Germinal center (tissue), 1 donor: ENCODE measurements at regions not wholly inside any gene's neighbourhood (a gene's known extent, or its start where the extent isn't known, plus 50 kb on each side); places are given as distances from the start of the nearest gene placed in this dataset.
"Not testable (repeated sequence)": the region's sequence is repeated elsewhere in the genome, so short reads cannot be mapped to it uniquely, and the experiment has no call there.

ENCODE experiments used
- DNase-seq: peaks from one replicate; pipeline ENCODE4 v3.0.0; 2012; ENCODE audit warnings: mixed read lengths, low spot score

- DNase-seq = no peak
Observed at GRCh38 chr10:28186887-28187578, 115.8 kb downstream of the MPP7 start.

GRCh38 chr10:28186461-28186860 is 116.4 kb downstream of the MPP7 start:
- no peak for DNase-seq

DNA sequence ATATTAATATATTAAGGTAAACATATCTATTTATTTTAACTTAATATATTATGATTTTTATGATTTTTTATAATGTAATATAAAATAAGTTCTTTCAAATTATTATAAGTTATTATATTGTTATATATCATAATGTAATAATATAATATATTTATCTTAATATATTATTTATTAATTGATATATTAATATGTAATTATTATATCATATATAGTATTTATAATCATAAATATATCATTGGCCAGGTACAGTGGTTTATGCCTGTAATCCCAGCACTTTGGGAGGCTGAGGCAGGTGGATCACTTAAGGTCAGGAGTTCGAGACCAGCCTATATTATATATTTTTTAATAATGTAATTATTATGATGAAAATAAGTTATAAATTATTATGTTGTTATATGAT is 118.1 kb downstream of the MPP7 start:
- no peak for DNase-seq

DNA sequence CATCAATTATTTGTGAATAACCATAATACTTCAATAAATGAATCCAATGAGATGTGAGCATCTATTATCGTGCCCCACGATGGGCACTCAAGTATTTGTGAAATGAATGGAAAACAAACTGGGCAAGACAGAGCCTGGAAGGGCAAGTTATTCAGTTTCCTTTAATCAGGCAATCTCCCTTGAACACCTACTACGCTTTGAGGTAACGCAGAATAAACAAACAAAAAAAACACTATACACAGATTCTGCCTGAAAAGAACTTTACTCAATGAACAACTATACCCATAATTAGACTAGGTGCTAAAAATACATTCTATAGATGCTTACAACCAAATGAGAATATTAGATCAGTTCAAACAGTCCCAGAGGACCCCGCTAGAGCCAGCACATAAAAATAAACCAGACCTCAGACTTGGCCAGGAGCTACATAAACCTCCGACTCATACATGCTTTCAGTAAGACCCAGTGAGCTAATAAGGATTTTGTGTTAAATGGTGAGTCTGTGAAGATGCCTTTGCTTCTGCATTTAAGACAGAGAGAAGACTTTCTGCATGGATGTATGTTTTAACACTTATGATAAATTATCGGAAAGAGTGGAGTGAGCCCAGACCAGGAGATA is 121.3 kb downstream of the MPP7 start:
- no peak for DNase-seq

- no peak for DNase-seq
Observed at GRCh38 chr10:28180654-28181053, 122.2 kb downstream of the MPP7 start.

GRCh38 chr10:28179743-28180099 is 123.1 kb downstream of the MPP7 start:
- DNase-seq = no peak

- peak; percentile 9 for DNase-seq
Observed at GRCh38 chr10:28179006-28179742, 123.7 kb downstream of the MPP7 start.

- no peak for DNase-seq
Observed at GRCh38 chr10:28177944-28178637, 124.8 kb downstream of the MPP7 start.

- not testable (repeated sequence) for DNase-seq
Observed at GRCh38 chr10:28176498-28176897, 126.4 kb downstream of the MPP7 start.

DNA sequence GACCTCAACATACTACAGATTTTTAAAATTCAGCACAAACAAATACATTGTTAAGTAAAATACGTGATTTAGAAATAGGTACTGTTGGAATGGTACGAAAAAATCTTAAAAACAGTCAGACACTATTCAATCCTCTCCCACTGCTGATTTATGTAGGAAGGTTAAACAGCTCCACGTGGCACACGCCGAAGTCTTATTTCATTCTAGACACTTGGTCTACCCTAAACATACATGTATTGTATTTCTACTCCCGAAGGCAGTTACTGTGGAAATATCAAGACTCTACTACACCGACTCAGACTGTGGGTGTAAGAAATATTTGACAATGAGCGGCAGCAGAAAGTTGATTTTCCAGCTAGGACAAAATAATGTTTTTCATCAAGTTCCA is 130.6 kb downstream of the MPP7 start:
- DNase-seq = no peak

DNA sequence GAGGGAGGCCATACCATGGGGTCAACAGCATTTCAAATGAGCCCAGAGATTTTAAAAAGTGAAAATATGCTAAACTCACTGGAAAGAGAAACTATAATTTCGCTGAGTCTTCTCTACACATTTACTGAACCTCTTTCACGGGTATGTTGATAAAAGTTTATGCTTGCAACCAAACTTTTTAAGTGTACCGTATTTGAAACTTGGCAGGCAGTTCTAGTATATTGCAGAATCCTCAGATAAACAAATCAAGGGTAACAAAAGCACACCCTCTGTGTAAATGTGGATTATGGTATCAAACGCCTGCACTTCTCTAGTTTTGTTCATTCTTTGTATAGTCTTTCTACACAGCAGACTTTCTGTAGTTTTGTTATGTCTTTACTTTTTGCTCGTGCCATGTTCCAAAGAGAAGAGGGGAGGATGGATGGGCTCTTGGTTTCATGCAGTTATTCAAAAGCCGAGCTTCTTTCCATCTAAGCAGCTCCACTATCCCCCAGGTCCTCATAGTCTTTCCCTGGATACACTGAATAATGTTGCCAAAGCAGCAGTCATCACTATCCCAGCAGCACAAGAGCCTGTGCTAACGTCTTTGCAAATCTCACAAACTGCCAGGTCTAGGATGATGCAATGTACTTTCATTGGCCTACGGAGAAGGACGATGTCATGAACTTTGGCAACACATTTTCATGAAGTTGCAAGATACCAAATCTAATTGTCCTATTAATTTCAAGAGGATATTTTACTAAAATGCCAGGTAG is 131.2 kb downstream of the MPP7 start:
- DNase-seq = no peak

DNA sequence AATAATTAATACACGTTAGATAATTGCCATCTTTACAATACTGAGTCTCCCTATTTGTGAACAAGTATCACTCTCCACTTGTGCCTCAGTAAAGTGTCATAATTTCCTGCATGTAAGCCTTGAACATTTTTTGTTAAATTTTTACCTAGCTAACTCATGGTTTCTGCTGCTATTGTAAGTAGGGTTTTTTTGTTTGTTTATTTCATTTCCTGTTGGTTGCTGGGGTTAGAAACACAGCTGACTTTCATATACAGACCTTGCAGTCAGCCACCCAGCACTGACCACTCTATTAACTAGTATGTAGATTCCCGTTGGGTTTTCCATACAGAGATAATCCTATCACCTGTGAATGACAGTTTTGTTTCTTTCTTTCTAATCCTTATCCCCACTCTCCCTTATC is 133.3 kb downstream of the MPP7 start:
- no peak for DNase-seq

- no peak for DNase-seq
Observed at GRCh38 chr10:28160866-28161405, 141.9 kb downstream of the MPP7 start.

GRCh38 chr10:28157379-28157778 is 145.5 kb downstream of the MPP7 start:
- DNase-seq = no peak

DNA sequence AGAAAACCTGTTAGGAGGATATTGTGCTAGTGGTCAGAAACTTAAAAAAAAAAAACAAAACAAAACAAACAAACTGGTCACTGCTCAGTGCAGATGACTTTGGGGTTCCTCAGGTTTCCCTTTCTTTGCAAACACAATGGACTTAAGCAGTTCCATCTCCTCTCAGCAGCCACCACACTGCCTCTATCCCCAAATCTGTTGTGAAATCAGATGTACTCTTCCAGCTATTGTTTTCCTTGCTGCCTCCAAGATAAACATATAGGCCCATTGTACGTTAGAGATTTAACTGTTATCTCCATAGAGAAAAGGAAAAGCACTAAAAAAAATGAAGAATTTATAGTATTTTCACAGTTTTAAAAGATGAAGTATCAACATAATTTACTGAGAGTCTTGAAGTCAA is 147.1 kb downstream of the MPP7 start:
- no peak for DNase-seq

GRCh38 chr10:28151636-28152035 is 151.2 kb downstream of the MPP7 start:
- no peak for DNase-seq

DNA sequence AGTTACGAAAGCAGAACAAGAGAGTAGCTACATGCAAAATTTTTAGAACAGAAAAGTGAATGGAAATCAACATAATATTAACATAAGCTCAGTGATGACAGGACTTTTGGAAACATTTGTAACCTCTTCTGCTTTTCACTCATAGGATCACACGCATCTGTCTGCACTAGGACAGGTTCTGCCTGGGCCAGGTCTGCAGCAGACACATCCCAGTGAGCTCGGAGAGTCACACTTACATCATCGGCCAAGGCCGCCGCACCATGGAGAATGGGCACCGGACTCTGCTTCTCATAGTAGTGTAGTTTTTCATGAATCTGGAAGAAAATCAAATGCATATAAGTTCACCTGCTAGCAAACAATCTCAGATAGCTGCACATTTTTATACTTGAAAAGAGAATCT is 150.9 kb upstream of the ODAD2 start:
- DNase-seq = no peak

- DNase-seq = no peak
Observed at GRCh38 chr10:28147706-28148105, 148.8 kb upstream of the ODAD2 start.

- DNase-seq = no peak
Observed at GRCh38 chr10:28139138-28139537, 140.3 kb upstream of the ODAD2 start.

- no peak for DNase-seq
Observed at GRCh38 chr10:28137907-28138880, 139.3 kb upstream of the ODAD2 start.

- DNase-seq = no peak
Observed at GRCh38 chr10:28135258-28135657, 136.4 kb upstream of the ODAD2 start.
